ENCODE measurements at regions not wholly inside any gene's neighbourhood (a gene's known extent, or its start where the extent isn't known, plus 50 kb on each side); places are given as distances from the start of the nearest gene placed in this dataset.
"Not testable (repeated sequence)": the region's sequence is repeated elsewhere in the genome, so short reads cannot be mapped to it uniquely, and the experiment has no call there.

- no peaks in the 10 kb centered on the region for H3K9me3 Mint-ChIP-seq
- H3K27me3 Mint-ChIP-seq (ENCODE audit: insufficient read depth): no peaks in the 10 kb centered on the region
- intact Hi-C loops (cut with micrococcal nuclease): no loop called here
- H3K27ac Mint-ChIP-seq: no peak overlapping the region
- H3K4me1 Mint-ChIP-seq (ENCODE audit: low read depth): no peaks in the 10 kb centered on the region
- DNase-seq (ENCODE audit: low spot score): no peak
- no peaks in the 10 kb centered on the region for H3K36me3 Mint-ChIP-seq (ENCODE audit: low read depth)
- no peak overlapping the region for H3K4me3 Mint-ChIP-seq
Measured at GRCh38 chr2:150122156-150122555, 365.3 kb downstream of the RND3 start.

DNA sequence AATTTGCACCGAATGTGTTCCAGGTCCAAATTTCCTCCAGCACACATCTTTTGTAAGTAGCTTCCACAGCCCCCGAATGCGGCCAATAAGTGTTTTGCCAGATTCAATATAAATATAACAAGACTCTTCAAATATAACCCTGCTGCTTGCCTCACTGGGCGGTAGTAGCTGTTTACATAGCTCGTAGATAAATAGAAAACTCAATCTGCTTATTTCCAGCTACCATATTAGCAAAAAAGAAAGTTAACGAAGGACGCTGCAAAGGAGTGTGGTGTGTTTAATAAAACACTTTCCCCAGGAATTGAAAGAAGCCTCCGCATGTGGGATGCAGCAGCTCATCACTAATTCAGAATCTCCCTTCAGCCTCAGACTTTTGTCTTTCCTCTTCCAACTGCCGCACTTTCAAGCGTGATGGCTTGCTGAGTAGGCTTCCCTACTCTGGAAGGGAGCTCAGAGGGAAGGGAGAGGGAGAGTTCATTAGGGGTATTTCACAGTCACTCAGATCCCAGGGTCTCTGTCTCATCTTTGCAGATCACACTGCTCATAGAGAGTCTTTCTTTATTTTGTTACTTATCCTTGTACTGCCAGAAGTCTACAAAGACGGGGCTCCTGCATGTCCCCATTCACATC, 367.0 kb downstream of the RND3 start:
- Mint-ChIP-seq H3K27ac (no peak overlapping the region), H3K36me3 (ENCODE audit: low read depth) (no peaks in the 10 kb centered on the region), H3K27me3 (ENCODE audit: insufficient read depth) (no peaks in the 10 kb centered on the region), H3K4me3 (no peak overlapping the region), H3K4me1 (ENCODE audit: low read depth) (no peaks in the 10 kb centered on the region), H3K9me3 (no peaks in the 10 kb centered on the region)
- intact Hi-C loops (cut with micrococcal nuclease): no loop called here
- DNase-seq (ENCODE audit: low spot score): no peak

DNA sequence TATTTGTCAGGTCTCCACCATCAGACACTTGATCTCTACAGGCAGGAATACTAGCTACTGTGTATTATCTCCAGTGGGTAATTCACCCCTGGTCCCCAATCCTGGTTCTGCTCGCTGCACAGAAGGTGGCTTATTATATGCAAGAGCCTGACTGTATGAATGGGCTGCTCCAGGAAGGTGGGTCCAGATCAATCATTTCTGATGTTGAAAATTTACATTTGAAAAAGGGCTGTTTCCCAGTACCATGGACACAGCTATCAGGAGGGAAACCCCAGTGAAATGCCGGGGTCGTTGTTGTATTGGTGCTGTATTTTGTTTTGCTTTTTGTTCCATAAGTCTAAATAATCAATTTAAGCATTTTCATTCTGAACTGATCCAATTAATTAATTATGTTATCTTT, 367.6 kb downstream of the RND3 start:
- H3K4me1 Mint-ChIP-seq (ENCODE audit: low read depth): no peaks in the 10 kb centered on the region
- DNase-seq (ENCODE audit: low spot score): no peak
- no peaks in the 10 kb centered on the region for H3K9me3 Mint-ChIP-seq
- no peaks in the 10 kb centered on the region for H3K27me3 Mint-ChIP-seq (ENCODE audit: insufficient read depth)
- no peak overlapping the region for H3K27ac Mint-ChIP-seq
- no peaks in the 10 kb centered on the region for H3K36me3 Mint-ChIP-seq (ENCODE audit: low read depth)
- no peak overlapping the region for H3K4me3 Mint-ChIP-seq
- intact Hi-C loops (cut with micrococcal nuclease): no loop called here

- H3K27ac Mint-ChIP-seq; intact Hi-C loops (cut with micrococcal nuclease); H3K27me3 Mint-ChIP-seq (ENCODE audit: insufficient read depth); DNase-seq (ENCODE audit: low spot score); H3K4me3 Mint-ChIP-seq; H3K9me3 Mint-ChIP-seq; H3K4me1 Mint-ChIP-seq (ENCODE audit: low read depth); H3K36me3 Mint-ChIP-seq (ENCODE audit: low read depth): not testable (repeated sequence)
Measured at GRCh38 chr2:150114089-150114488, 373.4 kb downstream of the RND3 start.

- intact Hi-C loops (cut with micrococcal nuclease): no loop called here
- no peaks in the 10 kb centered on the region for H3K36me3 Mint-ChIP-seq (ENCODE audit: low read depth)
- H3K27me3 Mint-ChIP-seq (ENCODE audit: insufficient read depth): peaks cover 2% of the 10 kb centered on the region
- DNase-seq (ENCODE audit: low spot score): no peak
- no peak overlapping the region for H3K27ac Mint-ChIP-seq
- H3K4me3 Mint-ChIP-seq: no peak overlapping the region
- peaks cover 5% of the 10 kb centered on the region for H3K9me3 Mint-ChIP-seq
- H3K4me1 Mint-ChIP-seq (ENCODE audit: low read depth): no peaks in the 10 kb centered on the region
Measured at GRCh38 chr2:150110548-150110947, 376.9 kb downstream of the RND3 start.

GRCh38 chr2:150109912-150110311, 377.6 kb downstream of the RND3 start:
- H3K36me3 Mint-ChIP-seq (ENCODE audit: low read depth): no peaks in the 10 kb centered on the region
- intact Hi-C loops (cut with micrococcal nuclease): no loop called here
- H3K27me3 Mint-ChIP-seq (ENCODE audit: insufficient read depth): peaks cover 2% of the 10 kb centered on the region
- no peak overlapping the region for H3K27ac Mint-ChIP-seq
- DNase-seq (ENCODE audit: low spot score): no peak
- no peak overlapping the region for H3K4me3 Mint-ChIP-seq
- no peaks in the 10 kb centered on the region for H3K4me1 Mint-ChIP-seq (ENCODE audit: low read depth)
- H3K9me3 Mint-ChIP-seq: peaks cover 5% of the 10 kb centered on the region

- Mint-ChIP-seq H3K4me1 (ENCODE audit: low read depth) (no peaks in the 10 kb centered on the region), H3K9me3 (peaks cover 5% of the 10 kb centered on the region), H3K27ac (no peak overlapping the region), H3K4me3 (no peak overlapping the region), H3K27me3 (ENCODE audit: insufficient read depth) (peaks cover 2% of the 10 kb centered on the region), H3K36me3 (ENCODE audit: low read depth) (no peaks in the 10 kb centered on the region)
- intact Hi-C loops (cut with micrococcal nuclease): no loop called here
- DNase-seq (ENCODE audit: low spot score): no peak
Measured at GRCh38 chr2:150109028-150109427, 378.4 kb downstream of the RND3 start.

- H3K36me3 Mint-ChIP-seq (ENCODE audit: low read depth): no peaks in the 10 kb centered on the region
- intact Hi-C loops (cut with micrococcal nuclease): no loop called here
- H3K9me3 Mint-ChIP-seq: peaks cover 5% of the 10 kb centered on the region
- no peak overlapping the region for H3K4me3 Mint-ChIP-seq
- DNase-seq (ENCODE audit: low spot score): no peak
- H3K27ac Mint-ChIP-seq: no peak overlapping the region
- no peaks in the 10 kb centered on the region for H3K4me1 Mint-ChIP-seq (ENCODE audit: low read depth)
- peaks cover 2% of the 10 kb centered on the region for H3K27me3 Mint-ChIP-seq (ENCODE audit: insufficient read depth)
Measured at GRCh38 chr2:150107816-150108215, 379.7 kb downstream of the RND3 start.

- Mint-ChIP-seq H3K27me3 (ENCODE audit: insufficient read depth) (peaks cover 2% of the 10 kb centered on the region), H3K4me1 (ENCODE audit: low read depth) (no peaks in the 10 kb centered on the region), H3K4me3 (no peak overlapping the region), H3K36me3 (ENCODE audit: low read depth) (no peaks in the 10 kb centered on the region), H3K27ac (no peak overlapping the region), H3K9me3 (peaks cover 5% of the 10 kb centered on the region)
- no peak for DNase-seq (ENCODE audit: low spot score)
- intact Hi-C loops (cut with micrococcal nuclease): no loop called here
Measured at GRCh38 chr2:150107170-150107569, 380.3 kb downstream of the RND3 start.

GRCh38 chr2:150101947-150102346, 385.5 kb downstream of the RND3 start:
- Mint-ChIP-seq H3K4me3 (no peak overlapping the region), H3K9me3 (peaks cover 5% of the 10 kb centered on the region), H3K4me1 (ENCODE audit: low read depth) (no peaks in the 10 kb centered on the region), H3K27me3 (ENCODE audit: insufficient read depth) (no peaks in the 10 kb centered on the region), H3K36me3 (ENCODE audit: low read depth) (no peaks in the 10 kb centered on the region), H3K27ac (no peak overlapping the region)
- DNase-seq (ENCODE audit: low spot score): no peak
- intact Hi-C loops (cut with micrococcal nuclease): no loop called here

GRCh38 chr2:150100834-150101233, 386.6 kb downstream of the RND3 start:
- Mint-ChIP-seq H3K9me3 (no peaks in the 10 kb centered on the region), H3K4me1 (ENCODE audit: low read depth) (no peaks in the 10 kb centered on the region), H3K27ac (no peak overlapping the region), H3K27me3 (ENCODE audit: insufficient read depth) (no peaks in the 10 kb centered on the region), H3K36me3 (ENCODE audit: low read depth) (no peaks in the 10 kb centered on the region), H3K4me3 (no peak overlapping the region)
- no peak for DNase-seq (ENCODE audit: low spot score)
- intact Hi-C loops (cut with micrococcal nuclease): no loop called here

DNA sequence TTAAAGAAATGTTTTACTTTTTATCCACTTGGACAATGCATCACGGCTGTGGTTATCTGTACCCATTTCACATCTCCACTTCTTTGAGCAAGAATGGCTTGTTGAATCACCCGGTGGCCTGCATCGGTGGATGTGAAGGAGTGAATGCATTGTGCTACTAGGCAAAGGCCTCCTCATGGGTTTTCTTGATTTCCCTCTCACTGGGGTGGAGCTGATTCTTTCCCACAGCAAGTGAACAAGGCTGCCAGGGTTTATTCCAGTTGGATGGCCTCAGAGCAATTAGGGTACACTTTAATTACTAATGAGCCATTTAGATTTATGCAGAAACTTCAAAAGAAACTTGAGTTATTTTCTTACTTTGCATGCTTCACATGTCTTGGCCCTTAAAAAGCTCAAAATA, 387.1 kb downstream of the RND3 start:
- H3K9me3 Mint-ChIP-seq: no peaks in the 10 kb centered on the region
- H3K4me3 Mint-ChIP-seq: no peak overlapping the region
- no peaks in the 10 kb centered on the region for H3K36me3 Mint-ChIP-seq (ENCODE audit: low read depth)
- intact Hi-C loops (cut with micrococcal nuclease): no loop called here
- no peak for DNase-seq (ENCODE audit: low spot score)
- H3K27ac Mint-ChIP-seq: no peak overlapping the region
- no peaks in the 10 kb centered on the region for H3K27me3 Mint-ChIP-seq (ENCODE audit: insufficient read depth)
- H3K4me1 Mint-ChIP-seq (ENCODE audit: low read depth): no peaks in the 10 kb centered on the region

DNA sequence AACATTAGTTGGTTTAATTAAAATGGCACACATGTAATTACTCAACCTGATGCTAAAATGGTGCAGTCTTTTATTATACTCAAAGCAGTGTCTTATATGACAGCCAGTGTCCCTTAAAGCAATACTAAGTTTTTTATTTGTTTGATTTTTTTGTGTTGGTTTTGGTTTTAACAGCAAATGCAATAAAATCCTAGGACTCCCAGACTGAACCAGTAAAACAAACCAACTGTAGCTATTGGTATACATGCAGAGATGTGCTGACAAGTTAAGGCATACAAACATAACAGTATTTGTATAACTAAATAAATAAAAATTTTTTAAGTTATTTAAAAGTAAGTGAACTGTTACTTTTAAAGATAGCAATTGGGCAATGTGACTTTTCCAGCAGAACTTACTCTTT, 387.7 kb downstream of the RND3 start:
- Mint-ChIP-seq H3K4me3 (no peak overlapping the region), H3K36me3 (ENCODE audit: low read depth) (no peaks in the 10 kb centered on the region), H3K4me1 (ENCODE audit: low read depth) (no peaks in the 10 kb centered on the region), H3K27me3 (ENCODE audit: insufficient read depth) (no peaks in the 10 kb centered on the region), H3K9me3 (no peaks in the 10 kb centered on the region), H3K27ac (no peak overlapping the region)
- no peak for DNase-seq (ENCODE audit: low spot score)
- intact Hi-C loops (cut with micrococcal nuclease): no loop called here

DNA sequence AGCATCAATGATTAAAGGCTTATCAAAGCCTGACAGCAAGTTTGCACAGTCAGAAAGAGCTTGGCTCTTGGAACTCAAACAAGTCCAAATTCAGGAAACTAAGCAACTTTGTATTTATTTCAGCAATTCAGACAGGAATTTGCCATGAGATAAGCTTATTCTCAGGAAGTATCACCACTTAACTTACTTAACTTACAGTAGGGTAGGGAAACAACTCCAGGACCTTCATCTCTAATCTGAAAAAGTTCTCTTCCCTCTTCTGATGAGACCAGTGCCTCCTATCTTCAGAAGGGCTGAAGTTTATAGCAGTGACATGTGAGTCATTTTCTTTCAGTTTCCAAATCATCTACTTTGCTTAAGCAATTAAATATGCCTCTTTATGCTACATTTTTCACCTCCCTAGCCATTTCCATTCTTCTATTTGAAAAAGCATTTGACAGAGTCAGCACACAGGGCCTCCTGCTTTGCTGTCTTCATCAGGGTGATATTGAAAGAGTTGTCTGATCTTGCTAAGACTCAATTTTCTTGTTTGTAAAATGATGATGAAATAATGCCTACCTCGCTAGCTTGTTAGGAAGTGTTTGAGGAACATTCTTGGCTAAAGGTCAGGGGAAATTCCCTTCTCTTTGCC, 389.5 kb downstream of the RND3 start:
- H3K4me3 Mint-ChIP-seq: no peak overlapping the region
- peaks cover 3% of the 10 kb centered on the region for H3K9me3 Mint-ChIP-seq
- H3K27ac Mint-ChIP-seq: no peak overlapping the region
- H3K27me3 Mint-ChIP-seq (ENCODE audit: insufficient read depth): no peaks in the 10 kb centered on the region
- H3K4me1 Mint-ChIP-seq (ENCODE audit: low read depth): no peaks in the 10 kb centered on the region
- intact Hi-C loops (cut with micrococcal nuclease): no loop called here
- no peaks in the 10 kb centered on the region for H3K36me3 Mint-ChIP-seq (ENCODE audit: low read depth)
- DNase-seq (ENCODE audit: low spot score): no peak

Data from activated T-helper 1 cell treated with anti-CD3 and anti-CD28 coated beads, Interleukin-12 subunit alpha, Interleukin-12 subunit beta, Interleukin-2, Interleukin-4 antibody, amounts not matched to agents 30 ng/mL and 10 ng/mL and 1 ng/mL, durations not matched to agents 14 hours and 24 hours and 36 hours (primary cell).